Neural cell (in vitro differentiated cells): ENCODE measurements at regions not wholly inside any gene's neighbourhood (a gene's known extent, or its start where the extent isn't known, plus 50 kb on each side); places are given as distances from the start of the nearest gene placed in this dataset.

ENCODE experiments used
- H2AFZ ChIP-seq: fragments of 200-600, 300-800 bp; sonication (generic), shearing (Covaris generic); 2 replicates; pipeline ENCODE4 v1.6.0; 2014; ENCODE audit warnings: low read depth, mild to moderate bottlenecking, antibody characterized with exemption, low read length, moderate library complexity
- H3F3A ChIP-seq: fragments of 200-600 bp; shearing (Covaris generic); 2 replicates; pipeline ENCODE4 v1.6.1; 2016; ENCODE audit warnings: mild to moderate bottlenecking, moderate library complexity, mixed read lengths, antibody characterized with exemption, low read length; ENCODE audit not compliant: insufficient read depth, poor library complexity, severe bottlenecking
- H3K27ac ChIP-seq: fragments of 200-600, 300-800 bp; sonication (generic), shearing (Covaris generic); 2 replicates; pipeline ENCODE4 v1.5.1; 2014; ENCODE audit warnings: mild to moderate bottlenecking, low read length, moderate library complexity
- H3K27me3 ChIP-seq: fragments of 300-800, 200-600 bp; sonication (generic), shearing (Covaris generic); 2 replicates; pipeline ENCODE4 v1.6.0; 2014; ENCODE audit warnings: mild to moderate bottlenecking, low read depth, low read length, moderate library complexity; ENCODE audit not compliant: insufficient read depth
- H3K36me3 ChIP-seq: fragments of 300-800, 200-600 bp; sonication (generic), shearing (Covaris generic); 2 replicates; pipeline ENCODE4 v1.5.1; 2014; ENCODE audit warnings: mild to moderate bottlenecking, antibody characterized with exemption, low read length, moderate library complexity; ENCODE audit not compliant: insufficient read depth
- H3K4me2 ChIP-seq: fragments of 300-800, 200-600 bp; sonication (generic), shearing (Covaris generic); 2 replicates; pipeline ENCODE4 v1.6.0; 2014; ENCODE audit warnings: mild to moderate bottlenecking, low read length
- H3K4me3 ChIP-seq: fragments of 300-800, 200-600 bp; sonication (generic), shearing (Covaris generic); 2 replicates; pipeline ENCODE4 v1.5.1; 2014; ENCODE audit warnings: mild to moderate bottlenecking, low read length, moderate library complexity
- H3K79me2 ChIP-seq: fragments of 200-600 bp; shearing (Covaris generic); replicated peaks from 2 replicates; pipeline ENCODE4 v1.6.0; 2014; ENCODE audit warnings: mild to moderate bottlenecking, low read length, moderate library complexity; ENCODE audit not compliant: insufficient read depth
- H3K9ac ChIP-seq: fragments of 300-800, 200-600 bp; sonication (generic), shearing (Covaris generic); 2 replicates; pipeline ENCODE4 v1.6.1; 2016; ENCODE audit warnings: mild to moderate bottlenecking, low read length, mixed read lengths
- H3K9me2 ChIP-seq: fragments of 200-600 bp; shearing (Covaris generic); 2 replicates; pipeline ENCODE4 v1.6.1; 2016; ENCODE audit warnings: mild to moderate bottlenecking, low read length, mixed read lengths; ENCODE audit not compliant: insufficient read depth
- H3K9me3 ChIP-seq: fragments of 200-600, 300-800 bp; sonication (generic), shearing (Covaris generic); 2 replicates; pipeline ENCODE4 v1.6.1; 2016; ENCODE audit warnings: mild to moderate bottlenecking, mixed run types, low read length, moderate library complexity, mixed read lengths
- H4K20me1 ChIP-seq: fragments of 200-600 bp; shearing (Covaris generic); 2 replicates; pipeline ENCODE4 v1.6.1; 2016; ENCODE audit warnings: mild to moderate bottlenecking, mixed run types; ENCODE audit not compliant: insufficient read depth
- CTCF ChIP-seq: fragments of 450-650 bp; IDR thresholded peaks from 2 replicates; pipeline ENCODE4 v1.5.1; 2014; ENCODE audit warnings: antibody characterized with exemption, mild to moderate bottlenecking, moderate library complexity; ENCODE audit not compliant: poor library complexity, severe bottlenecking
- EP300 ChIP-seq: fragments of 450-650 bp; conservative IDR thresholded peaks from 2 replicates; pipeline ENCODE4 v1.6.1; 2014; ENCODE audit warnings: antibody characterized with exemption, mild to moderate bottlenecking, moderate library complexity; ENCODE audit not compliant: poor library complexity, severe bottlenecking
- EZH2 ChIP-seq: fragments of 200-600, 300-800 bp; shearing (Covaris generic), sonication (generic); IDR thresholded peaks from 2 replicates; pipeline ENCODE4 v1.6.1; 2014; ENCODE audit warnings: antibody characterized with exemption, low read length, borderline replicate concordance, mild to moderate bottlenecking; ENCODE audit not compliant: insufficient read depth, poor library complexity, severe bottlenecking
- MXI1 ChIP-seq: fragments of 450-650 bp; conservative IDR thresholded peaks from 2 replicates; pipeline ENCODE4 v1.6.1; 2014; ENCODE audit warnings: antibody characterized with exemption, mild to moderate bottlenecking; ENCODE audit not compliant: poor library complexity, severe bottlenecking
- POLR2AphosphoS5 ChIP-seq: IDR thresholded peaks from 2 replicates; pipeline ENCODE4 v1.6.1; 2012
- RAD21 ChIP-seq: fragments of 450-650 bp; conservative IDR thresholded peaks from 2 replicates; pipeline ENCODE4 v1.6.1; 2014; ENCODE audit warnings: antibody characterized with exemption, mild to moderate bottlenecking, moderate library complexity
- SMC3 ChIP-seq: fragments of 450-650 bp; conservative IDR thresholded peaks from 2 replicates; pipeline ENCODE4 v1.6.1; 2014; ENCODE audit warnings: antibody characterized with exemption, mild to moderate bottlenecking, moderate library complexity; ENCODE audit not compliant: poor library complexity
- TAF1 ChIP-seq: IDR thresholded peaks from 2 replicates; pipeline ENCODE4 v1.6.1; 2012; ENCODE audit warnings: low read depth
- TF ChIP-seq, protein P1 (sequence below): IDR thresholded peaks from 2 replicates; pipeline ENCODE4 v1.6.1; 2012; ENCODE audit warnings: borderline replicate concordance

- Histone ChIP-seq H3K9me2 (no peaks in the 10 kb centered on the region), H3K27me3 (no peaks in the 10 kb centered on the region), H3K4me2 (no peak overlapping the region), H3F3A (no peaks in the 10 kb centered on the region), H3K27ac (no peak overlapping the region), H3K36me3 (no peaks in the 10 kb centered on the region), H2AFZ (no peak overlapping the region), H3K4me3 (no peak overlapping the region), H3K79me2 (no peaks in the 10 kb centered on the region), H3K9ac (no peak overlapping the region), H4K20me1 (no peaks in the 10 kb centered on the region), H3K9me3 (no peaks in the 10 kb centered on the region)
- TF ChIP-seq, protein P1, sequence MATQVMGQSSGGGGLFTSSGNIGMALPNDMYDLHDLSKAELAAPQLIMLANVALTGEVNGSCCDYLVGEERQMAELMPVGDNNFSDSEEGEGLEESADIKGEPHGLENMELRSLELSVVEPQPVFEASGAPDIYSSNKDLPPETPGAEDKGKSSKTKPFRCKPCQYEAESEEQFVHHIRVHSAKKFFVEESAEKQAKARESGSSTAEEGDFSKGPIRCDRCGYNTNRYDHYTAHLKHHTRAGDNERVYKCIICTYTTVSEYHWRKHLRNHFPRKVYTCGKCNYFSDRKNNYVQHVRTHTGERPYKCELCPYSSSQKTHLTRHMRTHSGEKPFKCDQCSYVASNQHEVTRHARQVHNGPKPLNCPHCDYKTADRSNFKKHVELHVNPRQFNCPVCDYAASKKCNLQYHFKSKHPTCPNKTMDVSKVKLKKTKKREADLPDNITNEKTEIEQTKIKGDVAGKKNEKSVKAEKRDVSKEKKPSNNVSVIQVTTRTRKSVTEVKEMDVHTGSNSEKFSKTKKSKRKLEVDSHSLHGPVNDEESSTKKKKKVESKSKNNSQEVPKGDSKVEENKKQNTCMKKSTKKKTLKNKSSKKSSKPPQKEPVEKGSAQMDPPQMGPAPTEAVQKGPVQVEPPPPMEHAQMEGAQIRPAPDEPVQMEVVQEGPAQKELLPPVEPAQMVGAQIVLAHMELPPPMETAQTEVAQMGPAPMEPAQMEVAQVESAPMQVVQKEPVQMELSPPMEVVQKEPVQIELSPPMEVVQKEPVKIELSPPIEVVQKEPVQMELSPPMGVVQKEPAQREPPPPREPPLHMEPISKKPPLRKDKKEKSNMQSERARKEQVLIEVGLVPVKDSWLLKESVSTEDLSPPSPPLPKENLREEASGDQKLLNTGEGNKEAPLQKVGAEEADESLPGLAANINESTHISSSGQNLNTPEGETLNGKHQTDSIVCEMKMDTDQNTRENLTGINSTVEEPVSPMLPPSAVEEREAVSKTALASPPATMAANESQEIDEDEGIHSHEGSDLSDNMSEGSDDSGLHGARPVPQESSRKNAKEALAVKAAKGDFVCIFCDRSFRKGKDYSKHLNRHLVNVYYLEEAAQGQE: no peak
- TF ChIP-seq SMC3 (no peak), MXI1 (no peak), POLR2AphosphoS5 (no peak), TAF1 (no peak), RAD21 (no peak), CTCF (no peak), EP300 (no peak)
Measured at GRCh38 chrX:69109036-69109663, 56.1 kb downstream of the PJA1 start.

GRCh38 chrX:69107747-69108401, 57.4 kb downstream of the PJA1 start:
- Histone ChIP-seq H4K20me1 (no peaks in the 10 kb centered on the region), H3K4me2 (no peak overlapping the region), H3K79me2 (no peaks in the 10 kb centered on the region), H3K9me3 (no peaks in the 10 kb centered on the region), H3K4me3 (no peak overlapping the region), H3K27ac (no peak overlapping the region), H3K9me2 (no peaks in the 10 kb centered on the region), H3F3A (no peaks in the 10 kb centered on the region), H2AFZ (no peak overlapping the region), H3K27me3 (no peaks in the 10 kb centered on the region), H3K36me3 (no peaks in the 10 kb centered on the region), H3K9ac (no peak overlapping the region)
- TF ChIP-seq MXI1: no peak
- TF ChIP-seq TAF1: no peak
- no peak for TF ChIP-seq RAD21
- no peak for TF ChIP-seq POLR2AphosphoS5
- no peak for TF ChIP-seq SMC3
- no peak for TF ChIP-seq EP300
- no peak for TF ChIP-seq EZH2
- no peak for TF ChIP-seq CTCF
- TF ChIP-seq, protein P1: no peak
